ENCODE measurements at regions not wholly inside any gene's neighbourhood (a gene's known extent, or its start where the extent isn't known, plus 50 kb on each side); places are given as distances from the start of the nearest gene placed in this dataset.
A peak's percentile ranks its signal among the peaks of the same experiment; 100 is the strongest.

DNA sequence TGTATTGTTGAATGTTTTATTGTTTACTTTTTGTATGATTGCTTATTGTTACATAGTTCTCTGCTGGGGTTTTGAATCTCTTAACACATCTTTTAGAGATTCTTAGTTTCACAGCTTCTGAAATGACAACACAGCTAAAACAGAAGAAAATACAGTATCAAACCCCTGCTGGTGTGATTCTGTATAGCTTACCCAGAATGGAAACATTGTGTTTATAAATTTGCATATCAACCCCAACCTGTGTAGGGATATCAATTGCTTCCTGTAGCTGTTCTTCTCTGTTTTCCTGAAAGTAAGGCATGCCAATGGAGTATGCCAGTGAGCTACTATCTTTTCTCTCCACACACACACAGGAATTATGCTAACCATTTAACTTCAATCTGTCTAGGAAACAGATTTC is 64.3 kb upstream of the ID4 start:
- Histone ChIP-seq H3K9me3 (no peaks in the 10 kb centered on the region), H3K4me2 (no peak overlapping the region), H2AFZ (ENCODE audit: low read depth) (no peak overlapping the region), H3K4me3 (ENCODE audit: low read depth in 2 of 2, low read length in 1 of 2) (no peak overlapping the region), H3K36me3 (replicated peaks in 1 of 2; ENCODE audit: control insufficient read depth in 1 of 2, insufficient read depth in 2 of 2, low read length in 1 of 2) (no peaks in the 10 kb centered on the region), H3K27ac (ENCODE audit: low read depth in 2 of 2, low read length in 1 of 2) (no peak overlapping the region), H3K9ac (no peak overlapping the region), H3F3A (replicated peaks; ENCODE audit: insufficient read depth) (peaks cover 8% of the 10 kb centered on the region), H3K79me2 (ENCODE audit: insufficient read depth) (no peaks in the 10 kb centered on the region), H3K9me2 (no peaks in the 10 kb centered on the region), H3K27me3 (ENCODE audit: insufficient read depth) (no peaks in the 10 kb centered on the region), H4K20me1 (ENCODE audit: insufficient read depth) (no peaks in the 10 kb centered on the region), H3K4me1 (ENCODE audit: control insufficient read depth in 1 of 2, insufficient read depth in 2 of 2, low read depth in 1 of 2, low read length in 1 of 2) (no peaks in the 10 kb centered on the region)
- TF ChIP-seq, protein P1, sequence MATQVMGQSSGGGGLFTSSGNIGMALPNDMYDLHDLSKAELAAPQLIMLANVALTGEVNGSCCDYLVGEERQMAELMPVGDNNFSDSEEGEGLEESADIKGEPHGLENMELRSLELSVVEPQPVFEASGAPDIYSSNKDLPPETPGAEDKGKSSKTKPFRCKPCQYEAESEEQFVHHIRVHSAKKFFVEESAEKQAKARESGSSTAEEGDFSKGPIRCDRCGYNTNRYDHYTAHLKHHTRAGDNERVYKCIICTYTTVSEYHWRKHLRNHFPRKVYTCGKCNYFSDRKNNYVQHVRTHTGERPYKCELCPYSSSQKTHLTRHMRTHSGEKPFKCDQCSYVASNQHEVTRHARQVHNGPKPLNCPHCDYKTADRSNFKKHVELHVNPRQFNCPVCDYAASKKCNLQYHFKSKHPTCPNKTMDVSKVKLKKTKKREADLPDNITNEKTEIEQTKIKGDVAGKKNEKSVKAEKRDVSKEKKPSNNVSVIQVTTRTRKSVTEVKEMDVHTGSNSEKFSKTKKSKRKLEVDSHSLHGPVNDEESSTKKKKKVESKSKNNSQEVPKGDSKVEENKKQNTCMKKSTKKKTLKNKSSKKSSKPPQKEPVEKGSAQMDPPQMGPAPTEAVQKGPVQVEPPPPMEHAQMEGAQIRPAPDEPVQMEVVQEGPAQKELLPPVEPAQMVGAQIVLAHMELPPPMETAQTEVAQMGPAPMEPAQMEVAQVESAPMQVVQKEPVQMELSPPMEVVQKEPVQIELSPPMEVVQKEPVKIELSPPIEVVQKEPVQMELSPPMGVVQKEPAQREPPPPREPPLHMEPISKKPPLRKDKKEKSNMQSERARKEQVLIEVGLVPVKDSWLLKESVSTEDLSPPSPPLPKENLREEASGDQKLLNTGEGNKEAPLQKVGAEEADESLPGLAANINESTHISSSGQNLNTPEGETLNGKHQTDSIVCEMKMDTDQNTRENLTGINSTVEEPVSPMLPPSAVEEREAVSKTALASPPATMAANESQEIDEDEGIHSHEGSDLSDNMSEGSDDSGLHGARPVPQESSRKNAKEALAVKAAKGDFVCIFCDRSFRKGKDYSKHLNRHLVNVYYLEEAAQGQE (IDR thresholded peaks at IDR 0.05; ENCODE audit: low read depth, low read length) = no peak
- TF ChIP-seq, protein P2, sequence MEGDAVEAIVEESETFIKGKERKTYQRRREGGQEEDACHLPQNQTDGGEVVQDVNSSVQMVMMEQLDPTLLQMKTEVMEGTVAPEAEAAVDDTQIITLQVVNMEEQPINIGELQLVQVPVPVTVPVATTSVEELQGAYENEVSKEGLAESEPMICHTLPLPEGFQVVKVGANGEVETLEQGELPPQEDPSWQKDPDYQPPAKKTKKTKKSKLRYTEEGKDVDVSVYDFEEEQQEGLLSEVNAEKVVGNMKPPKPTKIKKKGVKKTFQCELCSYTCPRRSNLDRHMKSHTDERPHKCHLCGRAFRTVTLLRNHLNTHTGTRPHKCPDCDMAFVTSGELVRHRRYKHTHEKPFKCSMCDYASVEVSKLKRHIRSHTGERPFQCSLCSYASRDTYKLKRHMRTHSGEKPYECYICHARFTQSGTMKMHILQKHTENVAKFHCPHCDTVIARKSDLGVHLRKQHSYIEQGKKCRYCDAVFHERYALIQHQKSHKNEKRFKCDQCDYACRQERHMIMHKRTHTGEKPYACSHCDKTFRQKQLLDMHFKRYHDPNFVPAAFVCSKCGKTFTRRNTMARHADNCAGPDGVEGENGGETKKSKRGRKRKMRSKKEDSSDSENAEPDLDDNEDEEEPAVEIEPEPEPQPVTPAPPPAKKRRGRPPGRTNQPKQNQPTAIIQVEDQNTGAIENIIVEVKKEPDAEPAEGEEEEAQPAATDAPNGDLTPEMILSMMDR (IDR thresholded peaks at IDR 0.05) = peak; percentile 35; the same call in 1 of the 2 replicates
- TF ChIP-seq EP300 (IDR thresholded peaks at IDR 0.05; ENCODE audit: borderline replicate concordance in 1 of 2, low read depth in 1 of 2, low read length in 1 of 2) (no peak), MXI1 (IDR thresholded peaks at IDR 0.05; ENCODE audit: low read depth, low read length) (no peak), SIN3A (IDR thresholded peaks at IDR 0.05; ENCODE audit: borderline replicate concordance, low read depth, low read length) (no peak), GATA2 (CRISPR knock-in tag; IDR thresholded peaks at IDR 0.05) (no peak)
- ChIA-PET POLR2A (no interaction called here), CTCF (interaction anchor here (0.6 kb wide), 1 partner anchor 263 kb away, joined by 3 read pairs; no protein-coding TSS in a partner anchor)
- DNase-seq = no peak

- DNase-seq = no peak
- Histone ChIP-seq H3K4me3 (ENCODE audit: low read depth in 2 of 2, low read length in 1 of 2) (no peak overlapping the region), H3K79me2 (ENCODE audit: insufficient read depth) (no peaks in the 10 kb centered on the region), H3K4me1 (ENCODE audit: control insufficient read depth in 1 of 2, insufficient read depth in 2 of 2, low read depth in 1 of 2, low read length in 1 of 2) (no peaks in the 10 kb centered on the region), H3K4me2 (no peak overlapping the region), H3K9me3 (no peaks in the 10 kb centered on the region), H3K9ac (no peak overlapping the region), H3K27ac (ENCODE audit: low read depth in 2 of 2, low read length in 1 of 2) (no peak overlapping the region), H3F3A (replicated peaks; ENCODE audit: insufficient read depth) (no peaks in the 10 kb centered on the region), H3K9me2 (no peaks in the 10 kb centered on the region), H4K20me1 (ENCODE audit: insufficient read depth) (no peaks in the 10 kb centered on the region), H3K27me3 (ENCODE audit: insufficient read depth) (no peaks in the 10 kb centered on the region), H3K36me3 (replicated peaks in 1 of 2; ENCODE audit: control insufficient read depth in 1 of 2, insufficient read depth in 2 of 2, low read length in 1 of 2) (no peaks in the 10 kb centered on the region), H2AFZ (ENCODE audit: low read depth) (no peak overlapping the region)
- ChIA-PET CTCF (interaction anchor here (0.7 kb wide), 1 partner anchor 1976 kb away, joined by 3 read pairs; no protein-coding TSS in a partner anchor), POLR2A (no interaction called here)
- no peak for TF ChIP-seq SMC3 (IDR thresholded peaks at IDR 0.05; ENCODE audit: low read depth, low read length)
- TF ChIP-seq, protein P3, sequence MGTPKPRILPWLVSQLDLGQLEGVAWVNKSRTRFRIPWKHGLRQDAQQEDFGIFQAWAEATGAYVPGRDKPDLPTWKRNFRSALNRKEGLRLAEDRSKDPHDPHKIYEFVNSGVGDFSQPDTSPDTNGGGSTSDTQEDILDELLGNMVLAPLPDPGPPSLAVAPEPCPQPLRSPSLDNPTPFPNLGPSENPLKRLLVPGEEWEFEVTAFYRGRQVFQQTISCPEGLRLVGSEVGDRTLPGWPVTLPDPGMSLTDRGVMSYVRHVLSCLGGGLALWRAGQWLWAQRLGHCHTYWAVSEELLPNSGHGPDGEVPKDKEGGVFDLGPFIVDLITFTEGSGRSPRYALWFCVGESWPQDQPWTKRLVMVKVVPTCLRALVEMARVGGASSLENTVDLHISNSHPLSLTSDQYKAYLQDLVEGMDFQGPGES (IDR thresholded peaks at IDR 0.05; ENCODE audit: low read depth, low read length) = no peak
- TF ChIP-seq GATA2 (CRISPR knock-in tag; IDR thresholded peaks at IDR 0.05) = no peak
- TF ChIP-seq ELF1 (IDR thresholded peaks at IDR 0.05) = no peak
- TF ChIP-seq YY1 (IDR thresholded peaks at IDR 0.05; ENCODE audit: low read depth) = no peak
- TF ChIP-seq, protein P2 (IDR thresholded peaks at IDR 0.05) = no peak
- TF ChIP-seq EZH2phosphoT487 (IDR thresholded peaks at IDR 0.05; ENCODE audit: borderline replicate concordance, low read depth) = no peak
- TF ChIP-seq CHD2 (IDR thresholded peaks at IDR 0.05; ENCODE audit: low read length, partially characterized antibody) = no peak
- TF ChIP-seq NFIC (IDR thresholded peaks at IDR 0.05; ENCODE audit: borderline replicate concordance) = no peak
- TF ChIP-seq GABPA (IDR thresholded peaks at IDR 0.05; ENCODE audit: low read depth) = no peak
- TF ChIP-seq FOSL2 (IDR thresholded peaks at IDR 0.05; ENCODE audit: borderline replicate concordance, low read depth) = no peak
- TF ChIP-seq POLR2AphosphoS5 (IDR thresholded peaks at IDR 0.05; ENCODE audit: low read depth, low read length) = no peak
- TF ChIP-seq FOXJ3 (CRISPR knock-in tag; IDR thresholded peaks at IDR 0.05) = no peak
- TF ChIP-seq FOXM1 (IDR thresholded peaks at IDR 0.05; ENCODE audit: low read depth) = no peak
- TF ChIP-seq TEAD4 (IDR thresholded peaks at IDR 0.05; ENCODE audit: borderline replicate concordance, insufficient read depth) = no peak
- TF ChIP-seq RAD21 (IDR thresholded peaks at IDR 0.05; ENCODE audit: low read length) = no peak
- 75% methylated on average over 4 of the region's 4 CpGs for WGBS (ENCODE audit: low lambda C conversion rate)
Measured at GRCh38 chr6:19781269-19781668, 55.9 kb upstream of the ID4 start.
